Kidney (tissue), 13 donors: ENCODE measurements at regions not wholly inside any gene's neighbourhood (a gene's known extent, or its start where the extent isn't known, plus 50 kb on each side); places are given as distances from the start of the nearest gene placed in this dataset.

Experiments used
- DNase-seq, 5 donors: peaks; one replicate each; pipeline ENCODE4 v3.0.0-alpha.2; 2013 to 2020
- FAIRE-seq: peaks from 2 replicates; lab custom pipeline; 2012; peaks lifted over from hg19 to GRCh38; lab: Jason Lieb, UNC
- H3K27ac ChIP-seq, 2 donors: one replicate each; pipeline ENCODE4 v1.7.0; 2013; ENCODE audit warnings: low read depth in 2 of 2, low read length in 2 of 2, inconsistent platforms in 1 of 2
- H3K27me3 ChIP-seq: one replicate; pipeline ENCODE4 v1.7.1; 2013; ENCODE audit warnings: low read length, inconsistent platforms; ENCODE audit not compliant: control insufficient read depth, insufficient read depth
- H3K36me3 ChIP-seq, 3 donors: one replicate each; pipeline versions ENCODE4 v1.7.0 to v1.7.1; 2013; ENCODE audit warnings: low read length in 3 of 3, control low read depth in 1 of 3, inconsistent platforms in 1 of 3; ENCODE audit not compliant: insufficient read depth in 3 of 3, control insufficient read depth in 2 of 3
- H3K4me1 ChIP-seq, 3 donors: one replicate each; pipeline versions ENCODE4 v1.7.0 to v1.7.1; 2013; ENCODE audit warnings: low read length in 3 of 3, inconsistent platforms in 1 of 3, low read depth in 1 of 3; ENCODE audit not compliant: control insufficient read depth in 2 of 3, insufficient read depth in 2 of 3
- H3K4me3 ChIP-seq, 3 donors: one replicate each; pipeline versions ENCODE4 v1.7.0 to v1.8.1; 2013; ENCODE audit warnings: low read length in 3 of 3, control low read depth in 1 of 3, inconsistent platforms in 1 of 3
- H3K9ac ChIP-seq, 3 donors: one replicate each; pipeline versions ENCODE4 v1.7.0 to v1.7.1; 2013; ENCODE audit warnings: low read length in 3 of 3, control low read depth in 1 of 3, inconsistent platforms in 1 of 3
- H3K9me3 ChIP-seq, 3 donors: one replicate each; pipeline versions ENCODE4 v1.7.0 to v1.7.1; 2013; ENCODE audit warnings: low read length in 3 of 3, control low read depth in 1 of 3, inconsistent platforms in 1 of 3; ENCODE audit not compliant: control insufficient read depth in 2 of 3, insufficient read depth in 1 of 3
- CTCF ChIP-seq: IDR thresholded peaks from 3 replicates; pipeline ENCODE4 v1.5.1; 2012; ENCODE audit warnings: mild to moderate bottlenecking, moderate library complexity, borderline replicate concordance; ENCODE audit not compliant: insufficient read depth; ENCODE audit errors: extremely low read depth
- intact Hi-C: fragments of 100-400 bp; cut with DNase I; formaldehyde crosslinking; loops from one replicate; pipeline ENCODE4 v1.11.1; 2022
- donor health status: control.
- donor health status: control.
- donor health status: control.
- donor health status: control.
- donor health status: control.
- donor health status: DM: yes; HTN: yes; CAD: no.
- donor health status: Normal renal cell carcinoma (clear cell type).

DNA sequence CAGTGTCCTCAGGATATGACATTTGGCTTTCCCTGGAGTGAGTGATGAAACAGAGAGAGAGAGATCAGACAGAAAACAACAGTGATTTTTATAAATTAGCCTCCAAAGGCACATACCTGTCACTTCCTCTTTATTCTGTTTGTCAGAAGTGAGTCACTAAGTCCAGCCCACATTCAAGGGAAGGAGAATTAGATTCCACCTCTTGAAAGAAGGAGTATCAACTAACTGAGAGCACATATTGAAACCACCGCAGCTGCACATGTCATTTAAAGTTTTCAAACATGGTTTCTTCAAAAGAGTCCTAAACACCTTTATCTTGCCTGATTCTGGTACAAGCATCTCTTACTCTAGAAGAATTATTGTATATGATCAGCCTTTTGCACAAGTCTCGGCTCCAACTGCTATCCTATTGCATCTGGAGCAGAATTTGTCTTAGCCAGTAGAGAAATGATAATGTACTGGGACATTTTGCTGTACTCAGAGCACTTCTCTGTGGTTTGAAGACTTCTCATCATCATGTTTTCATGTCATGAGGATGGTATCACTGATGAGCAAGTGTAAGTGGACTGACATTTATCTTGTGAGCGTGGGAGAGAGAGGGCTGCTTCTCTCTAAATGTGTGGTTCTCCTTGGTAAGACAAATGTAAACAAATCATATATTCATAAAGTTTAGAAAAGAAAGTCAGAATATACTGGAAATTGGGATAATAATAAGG lies 338.9 kb upstream of the CFAP20DC start:
- intact Hi-C loops, result no loop called here
- Histone ChIP-seq H3K27me3 (no peaks in the 10 kb centered on the region), H3K27ac (no peak overlapping the region), H3K4me3 (no peak overlapping the region), H3K36me3 (no peaks in the 10 kb centered on the region), H3K9me3 (no peaks in the 10 kb centered on the region), H3K4me1 (no peaks in the 10 kb centered on the region), H3K9ac (no peak overlapping the region)
- no peak for FAIRE-seq
- DNase-seq, result no peak
- TF ChIP-seq CTCF, result no peak

DNA sequence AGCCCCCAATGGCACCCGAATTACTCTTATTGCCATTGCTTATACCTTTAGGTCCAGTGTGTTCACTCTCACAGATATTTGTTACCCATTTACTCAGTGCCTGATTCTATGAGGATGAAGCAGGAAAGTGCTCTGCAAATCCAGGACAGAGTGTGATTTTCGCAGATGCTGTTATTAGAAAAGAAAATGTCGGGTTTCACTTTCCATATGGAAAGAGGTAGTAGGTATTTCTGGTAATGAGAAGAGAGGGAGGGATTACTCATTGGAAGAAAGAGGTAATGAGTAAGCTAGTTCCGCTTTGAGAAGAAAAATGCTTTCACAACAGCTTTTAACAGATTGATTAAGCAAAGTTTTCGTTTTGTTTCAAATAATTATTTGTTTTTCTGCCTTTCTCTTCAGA lies 336.3 kb upstream of the CFAP20DC start:
- TF ChIP-seq CTCF, result no peak
- no peaks in the 10 kb centered on the region for H3K9me3 ChIP-seq
- intact Hi-C loops, result no loop called here
- no peak overlapping the region for H3K27ac ChIP-seq
- no peaks in the 10 kb centered on the region for H3K27me3 ChIP-seq
- DNase-seq, result no peak
- H3K4me1 ChIP-seq, result no peaks in the 10 kb centered on the region
- no peaks in the 10 kb centered on the region for H3K36me3 ChIP-seq
- FAIRE-seq, result no peak
- no peak overlapping the region for H3K4me3 ChIP-seq
- H3K9ac ChIP-seq, result no peak overlapping the region

- Histone ChIP-seq H3K27ac (no peak overlapping the region), H3K9ac (no peak overlapping the region), H3K4me3 (no peak overlapping the region), H3K27me3 (no peaks in the 10 kb centered on the region), H3K4me1 (no peaks in the 10 kb centered on the region), H3K9me3 (no peaks in the 10 kb centered on the region), H3K36me3 (no peaks in the 10 kb centered on the region)
- no peak for TF ChIP-seq CTCF
- FAIRE-seq (no peak), DNase-seq (no peak)
- intact Hi-C loops, result no loop called here
These were observed 335.7 kb upstream of the CFAP20DC start for GRCh38 chr3:59385547-59385946.

GRCh38 chr3:59381282-59381681 lies 331.5 kb upstream of the CFAP20DC start:
- Histone ChIP-seq H3K4me3 (no peak overlapping the region), H3K27me3 (no peaks in the 10 kb centered on the region), H3K36me3 (no peaks in the 10 kb centered on the region), H3K4me1 (no peaks in the 10 kb centered on the region), H3K27ac (no peak overlapping the region), H3K9me3 (no peaks in the 10 kb centered on the region), H3K9ac (no peak overlapping the region)
- DNase-seq (no peak), FAIRE-seq (no peak)
- TF ChIP-seq CTCF, result no peak
- intact Hi-C loops, result no loop called here
